Activated naive CD4-positive, alpha-beta T cell treated with anti-CD3 and anti-CD28 coated beads, Interleukin-2, amount 50 U/mL, for 16 hours (primary cell): ENCODE measurements at regions not wholly inside any gene's neighbourhood (a gene's known extent, or its start where the extent isn't known, plus 50 kb on each side); places are given as distances from the start of the nearest gene placed in this dataset.
"Not testable (repeated sequence)": the region's sequence is repeated elsewhere in the genome, so short reads cannot be mapped to it uniquely, and the experiment has no call there.

ENCODE experiments used
- DNase-seq: peaks from one replicate; pipeline ENCODE4 v3.0.0-alpha.2; 2020

- DNase-seq: no peak
Observed at GRCh38 chr1:87398641-87399040, 70.0 kb downstream of the LMO4 start.

DNA sequence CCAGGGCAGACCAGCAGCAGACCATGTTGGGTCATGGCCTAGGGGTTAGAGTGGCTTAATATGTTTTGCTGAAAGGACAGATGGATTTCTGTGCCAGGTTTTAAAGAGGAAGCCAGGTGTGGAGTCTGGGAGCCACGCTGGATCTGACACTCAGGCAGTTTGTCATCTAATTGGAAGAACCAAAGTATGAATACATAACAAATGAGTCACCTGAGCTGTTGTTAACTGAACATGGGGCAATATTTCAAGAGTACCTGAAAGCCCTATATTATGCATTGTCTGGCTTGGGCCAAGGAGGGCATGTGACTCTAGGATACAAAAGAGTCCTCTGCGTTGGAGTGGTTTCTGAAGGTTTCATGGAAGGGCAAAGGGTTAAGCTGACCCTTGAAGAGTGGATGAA lies 70.6 kb downstream of the LMO4 start:
- DNase-seq: no peak

DNA sequence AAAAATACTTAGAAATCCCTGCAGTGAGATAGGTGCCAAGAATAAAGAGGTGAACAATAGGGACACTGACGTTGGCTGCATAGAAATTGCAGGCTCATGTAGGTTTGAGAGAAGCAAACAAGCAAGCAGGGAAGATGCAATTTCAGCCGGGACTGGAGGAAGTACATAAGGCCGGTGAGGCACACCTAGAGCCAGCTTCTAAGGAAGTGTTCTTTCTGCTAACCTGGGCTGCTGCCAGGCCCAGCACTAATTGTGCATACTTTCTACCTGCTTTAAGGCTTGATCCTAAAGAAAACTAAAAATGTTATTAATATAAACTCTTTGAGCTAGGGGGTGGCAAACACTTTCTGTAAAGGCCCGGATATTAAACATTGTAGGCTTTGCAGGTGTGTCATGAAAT lies 71.0 kb downstream of the LMO4 start:
- no peak for DNase-seq

- no peak for DNase-seq
Observed at GRCh38 chr1:87400813-87401212, 72.1 kb downstream of the LMO4 start.

DNA sequence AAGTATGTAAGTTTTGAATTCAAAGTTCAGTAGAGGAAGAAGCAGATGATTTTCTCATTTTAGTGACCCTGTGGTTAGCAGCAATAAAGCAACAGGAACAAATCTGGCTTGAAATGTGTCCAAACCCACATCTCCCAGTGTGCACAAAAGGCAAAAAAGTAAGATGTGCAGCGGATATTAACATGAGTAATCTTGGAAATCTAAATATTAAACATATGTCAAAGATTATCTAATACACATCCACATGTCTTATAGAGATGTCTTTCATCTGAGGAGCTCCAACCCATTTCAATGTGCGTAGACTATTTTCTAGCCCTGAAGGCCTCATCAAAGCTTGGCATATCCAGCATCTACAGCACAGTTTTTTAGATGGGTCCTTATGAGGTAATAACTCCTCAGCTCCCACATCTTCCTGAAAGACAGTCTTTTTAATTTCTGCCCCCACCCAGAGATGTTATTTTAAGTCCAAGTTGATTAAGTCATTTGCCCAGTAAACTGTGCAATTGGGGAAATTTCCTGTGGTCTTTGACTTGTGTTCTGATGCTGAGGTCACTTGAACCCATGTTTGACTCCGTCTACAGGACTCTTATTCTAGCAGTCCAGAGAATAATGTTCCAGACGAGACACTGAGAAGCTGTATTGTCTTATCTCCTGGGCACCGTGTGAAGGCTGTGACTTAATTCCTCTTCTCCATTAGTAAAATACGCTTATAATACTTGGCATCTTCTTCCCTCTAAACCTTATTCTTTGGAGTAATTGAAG lies 73.7 kb downstream of the LMO4 start:
- DNase-seq: no peak

GRCh38 chr1:87403061-87403820 lies 74.6 kb downstream of the LMO4 start:
- no peak for DNase-seq

DNA sequence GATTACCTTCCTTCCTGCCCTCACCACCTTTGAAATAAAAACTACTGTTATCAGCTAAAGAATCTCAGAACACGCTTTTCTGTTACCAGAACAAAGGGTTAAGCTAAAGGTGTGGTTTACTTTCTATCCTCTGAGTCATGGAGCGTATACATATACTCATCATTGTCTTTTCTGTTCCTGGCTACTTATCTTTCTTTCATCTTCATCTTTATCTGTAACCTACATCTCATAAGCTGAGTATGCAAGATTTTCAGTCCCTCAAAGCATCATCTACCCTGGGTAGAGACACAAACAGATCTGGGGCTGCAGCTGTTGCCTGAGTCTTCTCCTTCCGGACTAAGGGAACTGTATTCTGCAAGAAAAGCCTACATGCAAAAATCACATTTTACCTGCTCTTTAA lies 75.6 kb downstream of the LMO4 start:
- DNase-seq: no peak

GRCh38 chr1:87408665-87409248 lies 80.1 kb downstream of the LMO4 start:
- DNase-seq: no peak

- no peak for DNase-seq
Observed at GRCh38 chr1:87410776-87411480, 82.2 kb downstream of the LMO4 start.

DNA sequence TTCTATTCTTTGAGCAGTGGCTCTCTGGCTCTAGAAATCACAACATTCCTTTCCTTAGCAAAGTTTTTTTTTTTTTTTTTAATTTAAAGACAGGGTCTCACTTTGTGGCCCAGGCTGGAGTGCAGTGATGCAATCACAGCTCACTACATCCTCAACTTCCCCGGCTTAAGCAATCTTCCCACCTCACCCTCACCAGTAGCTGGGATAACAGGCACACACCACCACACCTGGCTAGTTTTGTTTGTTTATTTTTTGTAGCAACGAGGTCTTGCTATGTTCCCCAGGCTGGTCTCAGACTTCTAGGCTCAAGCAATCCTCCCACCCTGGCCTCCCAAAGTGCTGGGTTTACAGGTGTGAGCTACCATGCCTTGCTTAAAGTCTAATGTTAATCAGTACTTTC lies 85.2 kb downstream of the LMO4 start:
- DNase-seq: not testable (repeated sequence)

- no peak for DNase-seq
Observed at GRCh38 chr1:87418048-87418447, 89.4 kb downstream of the LMO4 start.

- DNase-seq: no peak
Observed at GRCh38 chr1:87421809-87422208, 93.1 kb downstream of the LMO4 start.

- DNase-seq: no peak
Observed at GRCh38 chr1:87424541-87424940, 95.9 kb downstream of the LMO4 start.

DNA sequence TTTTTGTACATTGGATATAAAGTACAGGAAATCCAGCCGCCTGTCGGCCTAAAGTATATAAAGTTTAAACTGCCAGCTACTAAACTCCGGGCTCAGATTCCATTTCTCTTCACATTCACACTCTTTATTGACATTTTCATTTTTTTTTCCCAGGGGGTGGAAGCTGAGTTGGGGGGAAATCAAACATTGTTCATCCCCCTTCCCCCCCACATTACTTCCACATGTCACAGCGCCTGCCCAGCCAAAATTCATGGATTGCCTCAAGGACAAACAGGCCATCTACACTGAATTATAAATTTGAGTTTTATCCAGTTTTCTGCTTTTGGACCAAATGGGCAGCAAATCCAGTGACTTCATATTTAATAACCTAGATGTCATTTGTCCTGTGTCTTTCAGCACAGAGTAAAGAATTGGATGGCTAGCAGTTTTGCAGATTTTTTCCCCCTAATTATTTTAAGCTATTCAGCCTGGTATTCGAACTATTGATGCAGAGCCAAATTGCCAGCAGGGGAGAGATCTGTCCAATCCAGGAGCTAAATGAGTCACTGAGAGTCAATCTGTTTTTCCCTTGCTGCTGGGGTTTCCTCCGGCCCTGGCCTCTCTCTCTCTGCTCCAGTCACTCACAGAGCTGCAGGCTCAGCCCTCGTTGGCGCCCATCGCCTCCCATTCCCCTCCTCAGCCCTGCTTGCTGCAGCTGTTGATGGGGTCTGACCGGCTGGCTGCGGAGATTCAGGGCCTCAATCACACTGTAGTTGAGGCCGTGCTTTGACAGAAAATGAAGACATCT lies 98.0 kb downstream of the LMO4 start:
- no peak for DNase-seq

DNA sequence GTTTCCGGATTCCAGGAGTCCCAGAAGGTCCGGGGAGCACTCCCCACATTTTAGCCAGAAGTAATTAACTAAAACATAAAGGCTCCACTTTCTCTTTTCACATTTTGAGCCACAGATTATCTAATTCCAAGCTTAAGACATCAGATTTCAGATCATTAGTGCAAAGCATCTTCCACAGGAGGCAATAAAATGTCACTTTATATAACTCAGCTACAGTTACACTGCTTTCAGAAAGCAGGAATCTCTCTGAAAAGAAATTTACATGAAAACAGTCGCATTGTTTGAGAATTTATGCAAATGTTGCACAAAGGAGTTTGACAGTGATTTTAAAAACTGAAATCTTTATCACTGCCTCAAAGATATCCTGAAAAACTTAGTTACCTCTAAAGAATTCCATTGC lies 99.7 kb downstream of the LMO4 start:
- no peak for DNase-seq

GRCh38 chr1:87428883-87429282 lies 100.2 kb downstream of the LMO4 start:
- no peak for DNase-seq

DNA sequence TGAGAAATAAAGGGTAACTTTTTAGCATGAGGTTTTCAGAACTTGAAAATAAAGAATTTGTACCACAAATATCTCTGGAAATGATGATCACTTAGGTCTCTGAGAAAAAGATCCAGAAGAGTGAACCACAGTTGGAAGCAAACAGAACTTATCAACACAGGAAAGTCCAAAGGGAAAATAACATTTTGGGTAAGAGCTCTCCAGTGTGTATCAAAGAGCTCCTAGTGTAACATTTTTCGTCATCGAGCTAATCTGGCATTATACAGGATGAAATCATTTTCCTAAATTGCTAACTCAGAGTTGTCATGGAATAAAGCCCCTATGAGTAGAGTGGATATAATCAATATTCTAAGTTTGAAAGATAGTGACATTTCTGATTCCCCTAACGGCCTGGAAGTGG lies 104.0 kb downstream of the LMO4 start:
- no peak for DNase-seq

GRCh38 chr1:87433101-87433500 lies 104.4 kb downstream of the LMO4 start:
- not testable (repeated sequence) for DNase-seq

DNA sequence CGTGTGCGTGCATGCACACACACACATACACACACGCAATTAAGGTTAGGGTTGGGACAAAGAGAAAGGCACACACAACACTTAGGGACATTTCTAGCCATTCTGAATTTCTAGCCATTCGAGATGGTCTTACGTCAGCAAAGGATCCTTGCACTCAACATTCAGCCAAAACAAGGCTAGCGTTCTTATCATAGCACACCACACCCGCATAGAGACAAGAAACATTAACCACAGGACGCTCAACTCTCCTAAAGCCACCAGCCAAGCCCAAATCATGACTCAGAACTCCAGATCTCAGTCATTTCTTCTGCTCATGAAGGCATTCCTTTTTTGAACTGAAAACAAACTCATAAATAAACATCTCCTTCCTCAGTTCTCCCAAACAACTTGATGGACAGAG lies 106.8 kb downstream of the LMO4 start:
- DNase-seq: no peak

DNA sequence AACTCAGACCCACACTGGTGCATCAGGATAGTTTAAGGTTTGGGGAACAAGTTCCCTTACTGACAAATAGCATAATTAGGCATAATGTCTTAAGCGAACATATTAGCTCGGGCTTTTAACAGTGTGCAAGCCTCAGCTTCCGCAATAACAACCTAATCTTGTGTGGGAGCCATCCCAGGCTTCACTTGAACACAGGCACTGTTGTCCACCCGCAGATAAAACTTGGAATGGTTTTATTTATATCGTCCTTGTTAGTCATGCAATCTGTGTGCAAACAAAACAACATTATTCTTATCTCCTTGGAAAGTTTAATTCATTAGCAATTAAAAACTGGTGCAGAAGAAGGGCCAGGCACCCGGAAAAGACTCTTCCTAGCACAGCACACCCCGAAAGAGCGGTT lies 107.4 kb downstream of the LMO4 start:
- not testable (repeated sequence) for DNase-seq

GRCh38 chr1:87436534-87436933 lies 107.9 kb downstream of the LMO4 start:
- no peak for DNase-seq

DNA sequence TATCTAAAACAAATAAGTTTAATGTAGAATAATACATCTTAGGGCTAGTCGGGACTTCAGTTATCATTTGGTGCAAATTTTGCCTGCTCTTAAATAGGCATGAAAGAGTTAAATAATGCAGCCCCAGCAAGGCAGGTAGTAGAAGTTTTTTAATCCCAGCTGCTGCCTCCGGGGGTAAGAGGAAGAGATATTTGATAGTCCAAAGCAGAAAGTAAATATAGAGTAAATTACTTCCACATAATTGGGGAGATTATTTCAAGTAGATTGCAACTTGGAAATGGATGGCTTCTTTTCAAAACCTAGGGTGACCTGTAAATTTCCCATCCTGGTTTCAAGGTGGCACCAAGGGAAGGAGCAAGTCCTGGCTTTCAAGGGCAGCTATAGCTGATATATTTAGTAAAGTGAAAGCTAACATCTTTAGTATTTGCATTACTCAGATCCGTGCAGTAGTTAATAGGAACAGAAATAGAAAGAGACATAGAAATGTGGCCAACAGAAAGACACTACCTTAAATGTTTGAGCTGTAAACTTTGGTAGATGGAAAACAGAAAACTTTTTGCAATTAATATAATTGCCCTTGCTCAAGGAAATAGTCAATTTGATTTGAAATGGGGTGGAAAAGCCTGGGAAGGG lies 109.1 kb downstream of the LMO4 start:
- DNase-seq: no peak
